AG10803 (cell line): ENCODE measurements at regions not wholly inside any gene's neighbourhood (a gene's known extent, or its start where the extent isn't known, plus 50 kb on each side); places are given as distances from the start of the nearest gene placed in this dataset.

Experiments
- DNase-seq: peaks from one replicate; pipeline ENCODE4 v3.0.0; 2010; ENCODE audit warnings: low read depth
- H3K4me3 ChIP-seq: 2 replicates; pipeline ENCODE4 v1.5.1; 2011; ENCODE audit warnings: mild to moderate bottlenecking, low read length, control low read depth
- CTCF ChIP-seq: conservative IDR thresholded peaks from 2 replicates; pipeline ENCODE4 v1.5.1; 2011; ENCODE audit warnings: mild to moderate bottlenecking, low read length, control low read depth, inconsistent platforms

GRCh38 chr6:81145506-81145905, 607.0 kb downstream of the TENT5A start:
- no peak overlapping the region for H3K4me3 ChIP-seq
- TF ChIP-seq CTCF = no peak
- DNase-seq = peak; percentile 45

GRCh38 chr6:81144346-81144745, 608.1 kb downstream of the TENT5A start:
- no peak for TF ChIP-seq CTCF
- H3K4me3 ChIP-seq = no peak overlapping the region
- peak; percentile 13 for DNase-seq

- DNase-seq = no peak
- TF ChIP-seq CTCF = no peak
- H3K4me3 ChIP-seq = no peak overlapping the region
Observed at GRCh38 chr6:81138236-81138635, 614.2 kb downstream of the TENT5A start.

- no peak for TF ChIP-seq CTCF
- no peak for DNase-seq
- no peak overlapping the region for H3K4me3 ChIP-seq
Observed at GRCh38 chr6:81130969-81131368, 621.5 kb downstream of the TENT5A start.

GRCh38 chr6:81130061-81130460, 622.4 kb downstream of the TENT5A start:
- H3K4me3 ChIP-seq = no peak overlapping the region
- TF ChIP-seq CTCF = no peak
- peak; percentile 18 for DNase-seq

- no peak overlapping the region for H3K4me3 ChIP-seq
- DNase-seq = no peak
- TF ChIP-seq CTCF = no peak
Observed at GRCh38 chr6:81128671-81129070, 623.8 kb downstream of the TENT5A start.

GRCh38 chr6:81126150-81126549, 626.3 kb downstream of the TENT5A start:
- TF ChIP-seq CTCF = no peak
- no peak overlapping the region for H3K4me3 ChIP-seq
- peak; percentile 62 for DNase-seq
